Ishikawa (cell line): ENCODE measurements at regions not wholly inside any gene's neighbourhood (a gene's known extent, or its start where the extent isn't known, plus 50 kb on each side); places are given as distances from the start of the nearest gene placed in this dataset.

Experiments
- CEBPB ChIP-seq: IDR thresholded peaks from 2 replicates; pipeline ENCODE4 v1.6.1; 2012
- CREB1 ChIP-seq: IDR thresholded peaks from 2 replicates; pipeline ENCODE4 v1.6.1; 2012; ENCODE audit warnings: low read depth
- EGR1 ChIP-seq: IDR thresholded peaks from 2 replicates; pipeline ENCODE4 v1.6.1; 2012
- EP300 ChIP-seq: IDR thresholded peaks from 2 replicates; pipeline ENCODE4 v1.6.1; 2012; ENCODE audit warnings: borderline replicate concordance
- FOXM1 ChIP-seq: IDR thresholded peaks from 2 replicates; pipeline ENCODE4 v1.6.1; 2012; ENCODE audit warnings: low read depth, borderline replicate concordance
- NFIC ChIP-seq: IDR thresholded peaks from 2 replicates; pipeline ENCODE4 v1.6.1; 2012
- RAD21 ChIP-seq: IDR thresholded peaks from 2 replicates; pipeline ENCODE4 v1.6.1; 2012; ENCODE audit warnings: low read depth
- TAF1 ChIP-seq: IDR thresholded peaks from 2 replicates; pipeline ENCODE4 v1.6.1; 2012; ENCODE audit warnings: low read depth, mild to moderate bottlenecking
- TCF12 ChIP-seq: IDR thresholded peaks from 2 replicates; pipeline ENCODE4 v1.6.1; 2012; ENCODE audit warnings: low read depth
- TEAD4 ChIP-seq: IDR thresholded peaks from 2 replicates; pipeline ENCODE4 v1.6.1; 2012
- YY1 ChIP-seq: IDR thresholded peaks from 2 replicates; pipeline ENCODE4 v1.6.1; 2012; ENCODE audit warnings: low read depth
- ZBTB7A ChIP-seq: IDR thresholded peaks from 2 replicates; pipeline ENCODE4 v1.6.1; 2012; ENCODE audit warnings: low read depth
- TF ChIP-seq, protein P1 (sequence below): IDR thresholded peaks from 2 replicates; pipeline ENCODE4 v1.6.1; 2012; ENCODE audit warnings: low read depth, mild to moderate bottlenecking
- TF ChIP-seq, protein P2 (sequence below): IDR thresholded peaks from 2 replicates; pipeline ENCODE4 v1.6.1; 2012
- TF ChIP-seq, protein P3 (sequence below): IDR thresholded peaks from 2 replicates; pipeline ENCODE4 v1.6.1; 2012

DNA sequence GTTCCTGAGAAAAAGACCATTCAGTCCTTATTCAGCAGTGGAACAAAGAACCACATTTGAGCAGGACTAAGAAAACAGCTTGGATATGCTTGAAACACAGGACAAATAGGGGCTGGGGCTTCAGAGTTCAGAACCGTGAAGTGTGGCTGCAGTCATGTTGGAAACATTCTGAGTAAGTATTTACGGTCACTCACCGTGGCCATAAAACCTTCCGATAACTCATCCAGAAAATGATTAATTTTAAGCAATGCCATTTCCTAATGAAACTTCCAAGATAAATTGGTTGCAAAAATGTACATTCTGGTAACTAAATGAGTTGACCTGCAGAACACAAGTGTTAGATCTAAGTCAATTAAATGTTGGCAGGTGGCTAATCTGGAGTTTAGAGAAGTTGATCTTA, 279.2 kb downstream of the CXCL12 start:
- TF ChIP-seq CREB1 (no peak), CEBPB (no peak), YY1 (no peak), ZBTB7A (no peak), TCF12 (no peak), RAD21 (no peak), TAF1 (no peak), EP300 (no peak), NFIC (no peak), EGR1 (no peak)
- TF ChIP-seq, protein P1, sequence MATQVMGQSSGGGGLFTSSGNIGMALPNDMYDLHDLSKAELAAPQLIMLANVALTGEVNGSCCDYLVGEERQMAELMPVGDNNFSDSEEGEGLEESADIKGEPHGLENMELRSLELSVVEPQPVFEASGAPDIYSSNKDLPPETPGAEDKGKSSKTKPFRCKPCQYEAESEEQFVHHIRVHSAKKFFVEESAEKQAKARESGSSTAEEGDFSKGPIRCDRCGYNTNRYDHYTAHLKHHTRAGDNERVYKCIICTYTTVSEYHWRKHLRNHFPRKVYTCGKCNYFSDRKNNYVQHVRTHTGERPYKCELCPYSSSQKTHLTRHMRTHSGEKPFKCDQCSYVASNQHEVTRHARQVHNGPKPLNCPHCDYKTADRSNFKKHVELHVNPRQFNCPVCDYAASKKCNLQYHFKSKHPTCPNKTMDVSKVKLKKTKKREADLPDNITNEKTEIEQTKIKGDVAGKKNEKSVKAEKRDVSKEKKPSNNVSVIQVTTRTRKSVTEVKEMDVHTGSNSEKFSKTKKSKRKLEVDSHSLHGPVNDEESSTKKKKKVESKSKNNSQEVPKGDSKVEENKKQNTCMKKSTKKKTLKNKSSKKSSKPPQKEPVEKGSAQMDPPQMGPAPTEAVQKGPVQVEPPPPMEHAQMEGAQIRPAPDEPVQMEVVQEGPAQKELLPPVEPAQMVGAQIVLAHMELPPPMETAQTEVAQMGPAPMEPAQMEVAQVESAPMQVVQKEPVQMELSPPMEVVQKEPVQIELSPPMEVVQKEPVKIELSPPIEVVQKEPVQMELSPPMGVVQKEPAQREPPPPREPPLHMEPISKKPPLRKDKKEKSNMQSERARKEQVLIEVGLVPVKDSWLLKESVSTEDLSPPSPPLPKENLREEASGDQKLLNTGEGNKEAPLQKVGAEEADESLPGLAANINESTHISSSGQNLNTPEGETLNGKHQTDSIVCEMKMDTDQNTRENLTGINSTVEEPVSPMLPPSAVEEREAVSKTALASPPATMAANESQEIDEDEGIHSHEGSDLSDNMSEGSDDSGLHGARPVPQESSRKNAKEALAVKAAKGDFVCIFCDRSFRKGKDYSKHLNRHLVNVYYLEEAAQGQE: no peak
- TF ChIP-seq, protein P2, sequence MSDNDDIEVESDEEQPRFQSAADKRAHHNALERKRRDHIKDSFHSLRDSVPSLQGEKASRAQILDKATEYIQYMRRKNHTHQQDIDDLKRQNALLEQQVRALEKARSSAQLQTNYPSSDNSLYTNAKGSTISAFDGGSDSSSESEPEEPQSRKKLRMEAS: no peak

DNA sequence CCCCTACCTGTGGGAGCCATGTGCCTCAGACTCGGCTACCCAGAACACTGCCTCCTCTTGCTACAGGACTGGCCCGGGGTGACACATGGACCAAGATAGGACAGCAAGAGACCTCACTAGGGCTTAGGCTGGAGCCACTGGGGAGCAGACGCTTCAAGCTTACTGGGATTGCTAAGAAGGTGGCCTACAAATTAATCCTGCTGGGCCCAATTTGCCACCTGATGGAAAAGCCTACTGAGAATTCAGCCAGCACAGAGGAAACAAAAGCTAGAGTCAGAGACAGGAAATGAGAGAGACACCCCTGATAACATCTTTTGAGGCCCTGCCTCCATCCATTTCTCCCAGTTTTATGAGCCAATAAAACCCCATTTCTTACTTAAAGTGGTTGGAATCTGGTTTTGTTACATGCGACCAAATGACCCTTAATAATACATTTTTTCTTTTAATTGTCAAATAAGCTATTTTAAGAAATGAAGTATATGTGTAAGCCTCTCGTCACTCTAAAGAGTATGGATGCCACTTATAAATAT, 282.1 kb downstream of the CXCL12 start:
- TF ChIP-seq ZBTB7A (no peak), EP300 (no peak), CEBPB (no peak), NFIC (no peak), EGR1 (no peak)
- TF ChIP-seq, protein P1: no peak

DNA sequence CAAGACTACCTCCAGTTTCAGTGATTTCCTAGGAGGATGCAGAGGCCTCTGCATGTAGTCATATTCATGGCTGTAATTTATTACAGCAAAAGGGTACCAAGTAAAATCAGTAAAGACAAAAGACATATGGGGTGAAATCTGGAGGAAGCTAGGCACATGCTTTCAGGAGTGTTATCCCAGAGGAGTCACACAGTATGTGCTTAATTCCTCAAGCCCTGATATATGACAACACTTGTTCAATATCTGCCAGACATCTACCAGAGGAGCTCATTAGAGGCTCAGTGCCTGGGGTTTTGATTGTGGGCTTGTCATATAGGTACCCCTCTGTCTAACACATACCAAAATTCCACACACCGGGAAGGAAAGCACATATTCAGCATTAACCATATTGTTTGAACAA, 283.8 kb downstream of the CXCL12 start:
- no peak for TF ChIP-seq TCF12
- no peak for TF ChIP-seq YY1
- no peak for TF ChIP-seq FOXM1
- no peak for TF ChIP-seq CREB1
- no peak for TF ChIP-seq RAD21
- no peak for TF ChIP-seq NFIC
- TF ChIP-seq, protein P2: no peak
- no peak for TF ChIP-seq ZBTB7A
- TF ChIP-seq, protein P3, sequence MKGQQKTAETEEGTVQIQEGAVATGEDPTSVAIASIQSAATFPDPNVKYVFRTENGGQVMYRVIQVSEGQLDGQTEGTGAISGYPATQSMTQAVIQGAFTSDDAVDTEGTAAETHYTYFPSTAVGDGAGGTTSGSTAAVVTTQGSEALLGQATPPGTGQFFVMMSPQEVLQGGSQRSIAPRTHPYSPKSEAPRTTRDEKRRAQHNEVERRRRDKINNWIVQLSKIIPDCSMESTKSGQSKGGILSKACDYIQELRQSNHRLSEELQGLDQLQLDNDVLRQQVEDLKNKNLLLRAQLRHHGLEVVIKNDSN: no peak
- TF ChIP-seq TAF1: no peak
- TF ChIP-seq CEBPB: no peak

DNA sequence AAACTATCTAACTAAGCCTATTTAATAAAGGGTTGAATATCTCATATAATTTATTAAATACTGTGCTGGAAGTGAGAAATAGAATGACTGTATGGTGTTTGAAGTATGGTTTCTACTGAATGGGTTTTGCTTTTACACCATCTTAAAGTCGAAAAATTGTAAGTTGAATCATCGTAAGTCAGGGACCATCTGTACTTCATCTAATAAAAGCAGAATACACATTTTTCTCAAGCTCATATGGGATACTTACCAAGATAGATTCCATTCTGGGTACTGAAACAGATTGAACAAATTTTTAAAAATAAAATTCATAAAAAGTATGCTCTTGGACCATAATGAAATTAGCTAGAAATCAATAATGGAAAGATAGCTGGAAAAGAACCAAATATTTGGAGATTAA, 285.4 kb downstream of the CXCL12 start:
- TF ChIP-seq RAD21 (no peak), YY1 (no peak), TAF1 (no peak), CEBPB (no peak), CREB1 (no peak), NFIC (no peak), TCF12 (no peak), TEAD4 (no peak), FOXM1 (no peak), EP300 (no peak), EGR1 (no peak), ZBTB7A (no peak)
- TF ChIP-seq, protein P2: no peak
- TF ChIP-seq, protein P3: no peak
- TF ChIP-seq, protein P1: no peak
